Heart right ventricle (tissue), 16 donors: ENCODE measurements at regions not wholly inside any gene's neighbourhood (a gene's known extent, or its start where the extent isn't known, plus 50 kb on each side); places are given as distances from the start of the nearest gene placed in this dataset.

ENCODE experiments used
- ATAC-seq, 8 donors: fragments of 200-7000 bp; cut with Tn5 transposase; one replicate each; pipeline ENCODE4 v1.9.1; 2020; ENCODE audit warnings: mild to moderate bottlenecking in 8 of 8, moderate library complexity in 8 of 8, moderate number of reproducible peaks in 1 of 8
- DNase-seq, 2 donors: peaks; one replicate each; pipeline ENCODE4 v3.0.0-alpha.2; 2020
- H3K27ac ChIP-seq, 10 donors: fragments of 200-600 bp; sonication (generic) in 2 of 10; one replicate each; pipeline versions ENCODE4 v1.5.0 to v1.8.0; 2020 to 2022; ENCODE audit warnings: mild to moderate bottlenecking in 3 of 10
- H3K27me3 ChIP-seq, 7 donors: fragments of 200-600 bp; one replicate each; pipeline ENCODE4 v1.8.0; 2021 to 2022; ENCODE audit warnings: mild to moderate bottlenecking in 2 of 7
- H3K36me3 ChIP-seq, 9 donors: fragments of 200-600 bp; sonication (generic) in 1 of 9; one replicate each; pipeline versions ENCODE4 v1.5.0 to v1.8.0; 2020 to 2022; ENCODE audit warnings: mild to moderate bottlenecking in 2 of 9
- H3K4me1 ChIP-seq, 9 donors: fragments of 200-600 bp; sonication (generic) in 1 of 9; one replicate each; pipeline versions ENCODE4 v1.5.0 to v1.8.0; 2020 to 2022; ENCODE audit warnings: mild to moderate bottlenecking in 4 of 9
- H3K4me3 ChIP-seq, 10 donors: fragments of 200-600 bp; sonication (generic) in 2 of 10; one replicate each; pipeline versions ENCODE4 v1.5.0 to v1.8.0; 2020 to 2022; ENCODE audit warnings: mild to moderate bottlenecking in 7 of 10, moderate library complexity in 2 of 10
- H3K9me3 ChIP-seq, 11 donors: fragments of 200-600 bp in 10 of 11; sonication (generic) in 2 of 11; one replicate each; pipeline versions ENCODE4 v1.5.0 to v1.8.0; 2013 to 2022; ENCODE audit warnings: mild to moderate bottlenecking in 2 of 11, control low read depth in 1 of 11, moderate library complexity in 1 of 11
- WGBS, 2 donors: extraction: QIAGEN DNeasy Blood & Tissue Kit; methylation state at CpG; one replicate each; pipeline ENCODE4 v1.1.7; 2013; ENCODE audit warnings: inconsistent platforms in 1 of 2; 5-methylcytosine and 5-hydroxymethylcytosine counted together
- intact Hi-C, 10 donors: fragments of 100-400 bp; cut with DNase I; formaldehyde crosslinking; loops; one replicate each; pipeline versions ENCODE4 v1.11.1 to v1.14.2; 2022
- TF ChIP-seq, protein P1 (sequence below), 9 donors: fragments of 200-600 bp; sonication (generic) in 2 of 9; IDR thresholded peaks; one replicate each; pipeline versions ENCODE4 v1.5.0 to v1.8.0; 2021 to 2022; ENCODE audit warnings: antibody characterized with exemption in 9 of 9, mild to moderate bottlenecking in 5 of 9, moderate library complexity in 1 of 9
- donor health status: Arrhythmogenic right ventricular cardiomyopathy.
- donor health status: ischemic (EF 13 %, LVEDD 7.1; RV severe dilation, severe dysfunction).
- donor health status: healthy with polysubstance abuse.
- donor health status: DM: no; HTN: yes; CAD: no.
- donor health status: DM: no; HTN: no; CAD: no.
- donor health status: ischemic (EF 25% LVEDD 6.9; RV normal size, moderate dysfunction).
- donor health status: ischemic (EF 25% LVEDD 5.7; RV mildly dilated, moderate dysfunction).
- donor health status: healthy.
- donor health status: DM: yes; HTN: yes; CAD: no.
- donor health status: Ischemic cardiomyopathy.
- donor health status: ischemic (EF 35%, LVEDD 5.7; RV mildly dilated, moderate dysfunction).
- donor health status: nonischemic (EF 11% LVEDD 7.7; RV severe dilation, severe dysfunction).
- donor health status: DM: yes; HTN: yes; CAD: no.
- donor health status: PGD.
- donor health status: ischemic (EF 29% LVEDD 5.4; RV normal size, mild dysfunction).
- donor health status: nonischemic (EF 23%, LVEDD 6.1; RV moderate dilation, normal function).

DNA sequence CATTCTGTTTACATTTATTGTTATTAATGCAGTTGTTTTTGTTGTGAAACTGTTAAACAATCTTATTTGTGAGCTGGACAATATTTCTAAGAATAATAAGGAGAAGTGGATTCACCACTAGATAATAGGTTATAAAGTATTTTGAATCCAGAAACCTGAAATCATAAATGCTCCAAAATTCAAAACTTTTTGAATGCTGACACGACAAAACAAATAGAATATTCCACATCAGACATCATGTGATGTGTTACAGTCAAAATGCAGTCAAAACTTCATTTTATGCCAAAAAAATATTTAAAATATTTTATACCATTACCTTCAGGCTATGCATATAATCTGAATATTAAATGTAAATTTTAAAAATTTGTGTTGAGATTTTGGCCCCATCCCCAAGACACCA lies 1321.4 kb downstream of the SLITRK1 start:
- H3K27me3 ChIP-seq = no peaks in the 10 kb centered on the region
- 63 to 73% methylated on average over 1 of the region's 1 CpG for WGBS, 2 donors
- DNase-seq (no peak), ATAC-seq (no peak)
- H3K9me3 ChIP-seq = no peaks in the 10 kb centered on the region
- no peaks in the 10 kb centered on the region for H3K36me3 ChIP-seq
- no peak overlapping the region for H3K27ac ChIP-seq
- intact Hi-C loops = no loop called here
- no peak overlapping the region for H3K4me3 ChIP-seq
- TF ChIP-seq, protein P1, sequence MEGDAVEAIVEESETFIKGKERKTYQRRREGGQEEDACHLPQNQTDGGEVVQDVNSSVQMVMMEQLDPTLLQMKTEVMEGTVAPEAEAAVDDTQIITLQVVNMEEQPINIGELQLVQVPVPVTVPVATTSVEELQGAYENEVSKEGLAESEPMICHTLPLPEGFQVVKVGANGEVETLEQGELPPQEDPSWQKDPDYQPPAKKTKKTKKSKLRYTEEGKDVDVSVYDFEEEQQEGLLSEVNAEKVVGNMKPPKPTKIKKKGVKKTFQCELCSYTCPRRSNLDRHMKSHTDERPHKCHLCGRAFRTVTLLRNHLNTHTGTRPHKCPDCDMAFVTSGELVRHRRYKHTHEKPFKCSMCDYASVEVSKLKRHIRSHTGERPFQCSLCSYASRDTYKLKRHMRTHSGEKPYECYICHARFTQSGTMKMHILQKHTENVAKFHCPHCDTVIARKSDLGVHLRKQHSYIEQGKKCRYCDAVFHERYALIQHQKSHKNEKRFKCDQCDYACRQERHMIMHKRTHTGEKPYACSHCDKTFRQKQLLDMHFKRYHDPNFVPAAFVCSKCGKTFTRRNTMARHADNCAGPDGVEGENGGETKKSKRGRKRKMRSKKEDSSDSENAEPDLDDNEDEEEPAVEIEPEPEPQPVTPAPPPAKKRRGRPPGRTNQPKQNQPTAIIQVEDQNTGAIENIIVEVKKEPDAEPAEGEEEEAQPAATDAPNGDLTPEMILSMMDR (IDR thresholded peaks at IDR 0.05) = no peak
- H3K4me1 ChIP-seq = no peaks in the 10 kb centered on the region

DNA sequence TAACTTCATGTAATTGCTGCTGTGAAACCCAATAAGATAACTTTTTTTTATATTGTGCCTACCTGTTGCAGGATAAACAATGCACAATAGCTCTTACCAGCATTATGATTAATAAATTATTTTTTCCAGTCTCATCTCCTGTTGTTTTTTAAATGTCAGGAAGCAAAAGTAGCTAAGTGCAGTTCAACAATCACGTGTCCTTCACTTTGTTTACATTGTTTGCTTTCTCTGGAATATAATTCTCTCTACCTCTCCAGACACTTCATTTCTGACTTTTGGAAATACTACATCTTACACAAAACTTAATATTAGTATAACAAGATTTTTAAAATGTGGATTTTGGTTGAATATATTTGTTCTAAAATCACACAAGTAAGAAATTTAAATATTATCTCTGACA lies 1359.4 kb downstream of the SLITRK1 start:
- Histone ChIP-seq H3K36me3 (no peaks in the 10 kb centered on the region), H3K4me3 (no peak overlapping the region), H3K9me3 (no peaks in the 10 kb centered on the region), H3K27me3 (no peaks in the 10 kb centered on the region), H3K27ac (no peak overlapping the region), H3K4me1 (no peaks in the 10 kb centered on the region)
- intact Hi-C loops = no loop called here
- TF ChIP-seq, protein P1 (IDR thresholded peaks at IDR 0.05) = no peak
- DNase-seq (no peak), ATAC-seq (no peak)
- WGBS, 2 donors = 37 to 40% methylated on average over 1 of the region's 1 CpG

DNA sequence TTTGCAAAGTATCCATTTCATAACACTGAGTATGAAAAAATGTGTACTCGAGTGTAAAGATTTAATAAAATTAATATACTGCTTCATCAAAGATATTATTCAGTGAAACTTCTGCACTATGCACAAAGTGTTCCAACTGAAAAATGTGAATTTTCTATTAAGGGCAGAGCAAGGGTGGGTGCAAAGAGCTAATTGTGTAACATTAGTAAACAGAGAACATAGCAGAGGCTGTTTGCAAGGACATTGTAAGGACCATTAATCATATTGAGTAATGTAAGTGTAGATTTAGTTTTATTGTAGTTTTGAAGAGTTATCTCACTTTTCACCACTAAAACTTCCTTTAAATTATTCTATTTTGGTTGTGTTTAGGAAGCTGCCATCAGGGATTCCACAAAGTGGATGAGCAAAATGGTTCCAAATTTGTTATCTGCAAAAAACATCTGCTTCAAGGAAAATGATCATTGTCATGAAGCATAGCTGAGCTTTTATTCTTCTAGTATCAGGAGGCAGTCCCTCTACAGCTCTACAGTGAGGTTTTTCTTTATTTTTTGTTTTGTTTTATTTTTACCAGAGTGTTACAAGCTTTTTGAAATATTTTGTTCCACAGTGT lies 1375.4 kb downstream of the SLITRK1 start:
- Histone ChIP-seq H3K4me3 (no peak overlapping the region), H3K4me1 (no peaks in the 10 kb centered on the region), H3K27me3 (no peaks in the 10 kb centered on the region), H3K36me3 (no peaks in the 10 kb centered on the region), H3K9me3 (peaks cover 0 to 18% (median 0%) of the 10 kb centered on the region in 11 donors), H3K27ac (no peak overlapping the region)
- intact Hi-C loops = no loop called here
- WGBS, 2 donors = 67 to 80% methylated on average over 1 of the region's 1 CpG
- no peak for ATAC-seq
- TF ChIP-seq, protein P1 (IDR thresholded peaks at IDR 0.05) = no peak
- DNase-seq = no peak

DNA sequence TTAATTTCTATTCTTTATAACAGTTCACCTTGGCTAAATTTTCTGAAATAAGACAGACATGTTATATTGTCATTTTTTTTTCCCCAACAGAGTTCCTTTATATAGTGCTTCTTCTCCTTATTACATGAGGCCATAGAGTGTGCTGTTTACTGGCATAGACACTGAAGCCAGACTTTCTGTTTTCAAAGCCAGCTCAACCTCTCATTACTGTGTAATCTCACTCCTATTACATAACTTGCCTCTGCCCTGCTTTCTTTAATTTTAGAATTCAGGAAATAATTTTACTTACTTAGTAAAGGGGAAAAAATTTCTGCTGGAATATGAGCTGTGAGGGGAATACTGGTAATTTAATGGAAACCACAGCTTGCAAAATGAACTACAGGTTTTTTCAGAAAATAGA lies 1380.4 kb downstream of the SLITRK1 start:
- no peaks in the 10 kb centered on the region for H3K27me3 ChIP-seq
- no peak overlapping the region for H3K4me3 ChIP-seq
- TF ChIP-seq, protein P1 (IDR thresholded peaks at IDR 0.05) = no peak
- ATAC-seq (no peak), DNase-seq (no peak)
- H3K36me3 ChIP-seq = no peaks in the 10 kb centered on the region
- H3K4me1 ChIP-seq = no peaks in the 10 kb centered on the region
- no peak overlapping the region for H3K27ac ChIP-seq
- intact Hi-C loops = no loop called here
- peaks cover 0 to 7% (median 0%) of the 10 kb centered on the region in 11 donors for H3K9me3 ChIP-seq
